Mesodermal cell (in vitro differentiated cells): ENCODE measurements at regions not wholly inside any gene's neighbourhood (a gene's known extent, or its start where the extent isn't known, plus 50 kb on each side); places are given as distances from the start of the nearest gene placed in this dataset.
A peak's percentile ranks its signal among the peaks of the same experiment; 100 is the strongest.
"Not testable (repeated sequence)": the region's sequence is repeated elsewhere in the genome, so short reads cannot be mapped to it uniquely, and the experiment has no call there.

ENCODE experiments used
- H3K27ac ChIP-seq: 2 replicates; pipeline ENCODE4 v1.7.0; 2013; ENCODE audit warnings: mild to moderate bottlenecking, low read depth, low read length, moderate library complexity; ENCODE audit not compliant: severe bottlenecking
- H3K36me3 ChIP-seq: 2 replicates; pipeline ENCODE4 v1.7.1; 2013; ENCODE audit warnings: mild to moderate bottlenecking, low read length, moderate library complexity; ENCODE audit not compliant: control insufficient read depth, insufficient read depth
- H3K4me1 ChIP-seq: one replicate; pipeline ENCODE4 v1.7.1; 2013; ENCODE audit warnings: mild to moderate bottlenecking, low read length; ENCODE audit not compliant: insufficient read depth, control insufficient read depth, poor library complexity, severe bottlenecking
- H3K4me3 ChIP-seq: 2 replicates; pipeline ENCODE4 v1.7.0; 2013; ENCODE audit warnings: low read length, control low read depth, mild to moderate bottlenecking; ENCODE audit not compliant: insufficient read depth, poor library complexity, severe bottlenecking; ENCODE audit errors: extremely low read depth
- H3K9me3 ChIP-seq: 2 replicates; pipeline ENCODE4 v1.7.1; 2013; ENCODE audit warnings: mild to moderate bottlenecking, low read length, moderate library complexity; ENCODE audit not compliant: control insufficient read depth
- whole genome bisulfite sequencing, 2 experiments: methylation state at CpG; one replicate each; pipeline ENCODE4 v1.1.5; 2013; ENCODE audit warnings: missing lambda C conversion rate in 2 of 2; ENCODE audit not compliant: insufficient coverage in 2 of 2; 5-methylcytosine and 5-hydroxymethylcytosine counted together

GRCh38 chr18:21963336-21963735, 206.1 kb upstream of the GATA6 start:
- no peaks in the 10 kb centered on the region for H3K4me1 ChIP-seq
- no peaks in the 10 kb centered on the region for H3K9me3 ChIP-seq
- no peaks in the 10 kb centered on the region for H3K36me3 ChIP-seq
- H3K4me3 ChIP-seq, result no peak overlapping the region
- no peak overlapping the region for H3K27ac ChIP-seq
- WGBS, 2 experiments, result 95 to 100% methylated on average over 1 to 5 of the region's 5 CpGs

- WGBS, 2 experiments, result 95 to 97% methylated on average over 4 of the region's 4 CpGs
- Histone ChIP-seq H3K4me1 (no peaks in the 10 kb centered on the region), H3K27ac (no peak overlapping the region), H3K4me3 (no peak overlapping the region), H3K9me3 (no peaks in the 10 kb centered on the region), H3K36me3 (no peaks in the 10 kb centered on the region)
Measured at GRCh38 chr18:21968338-21968737, 201.1 kb upstream of the GATA6 start.

GRCh38 chr18:21972281-21972680, 197.1 kb upstream of the GATA6 start:
- Histone ChIP-seq H3K4me1 (no peaks in the 10 kb centered on the region), H3K4me3 (no peak overlapping the region), H3K36me3 (no peaks in the 10 kb centered on the region), H3K9me3 (no peaks in the 10 kb centered on the region), H3K27ac (no peak overlapping the region)
- WGBS, 2 experiments, result 50 to 80% methylated on average over 1 of the region's 7 CpGs

- WGBS, 2 experiments, result 80% methylated on average over 1 of the region's 1 CpG; no CpG with 5 or more reads in 1 of the 2 experiments
- H3K9me3 ChIP-seq, H3K4me3 ChIP-seq: not testable (repeated sequence)
Measured at GRCh38 chr18:21975954-21976353, 193.4 kb upstream of the GATA6 start.

GRCh38 chr18:21978546-21979170, 190.7 kb upstream of the GATA6 start:
- Histone ChIP-seq H3K4me3 (no peak overlapping the region), H3K9me3 (no peaks in the 10 kb centered on the region), H3K36me3 (no peaks in the 10 kb centered on the region), H3K4me1 (peaks cover 8% of the 10 kb centered on the region), H3K27ac (peak overlapping the region; percentile 77)
- 52% methylated on average over 5 of the region's 13 CpGs for WGBS, 2 experiments

More at GRCh38 chr18:21975954-21976353, 193.4 kb upstream of the GATA6 start:
- not testable (repeated sequence) for H3K4me1 ChIP-seq, H3K27ac ChIP-seq, H3K36me3 ChIP-seq

- WGBS, 2 experiments, result 22 to 55% methylated on average over 3 to 4 of the region's 4 CpGs
- Histone ChIP-seq H3K27ac (peak overlapping the region; percentile 77), H3K4me3 (no peak overlapping the region), H3K9me3 (no peaks in the 10 kb centered on the region), H3K4me1 (peaks cover 8% of the 10 kb centered on the region), H3K36me3 (no peaks in the 10 kb centered on the region)
Measured at GRCh38 chr18:21979171-21979560, 190.2 kb upstream of the GATA6 start.

GRCh38 chr18:21979759-21980158, 189.6 kb upstream of the GATA6 start:
- 67 to 100% methylated on average over 1 of the region's 1 CpG for WGBS, 2 experiments
- H3K27ac ChIP-seq, result peak overlapping the region; percentile 69
- no peaks in the 10 kb centered on the region for H3K9me3 ChIP-seq
- peaks cover 8% of the 10 kb centered on the region for H3K4me1 ChIP-seq
- H3K4me3 ChIP-seq, result no peak overlapping the region
- H3K36me3 ChIP-seq, result no peaks in the 10 kb centered on the region

GRCh38 chr18:21980744-21981143, 188.6 kb upstream of the GATA6 start:
- no peak overlapping the region for H3K4me3 ChIP-seq
- H3K9me3 ChIP-seq, result no peaks in the 10 kb centered on the region
- H3K27ac ChIP-seq, result peak overlapping the region; percentile 63
- H3K4me1 ChIP-seq, result peaks cover 8% of the 10 kb centered on the region
- H3K36me3 ChIP-seq, result no peaks in the 10 kb centered on the region
- WGBS, 2 experiments, result 51 to 75% methylated on average over 4 of the region's 5 CpGs

GRCh38 chr18:21981489-21981888, 187.9 kb upstream of the GATA6 start:
- H3K36me3 ChIP-seq, H3K9me3 ChIP-seq, H3K4me1 ChIP-seq, H3K4me3 ChIP-seq: not testable (repeated sequence)
- peak overlapping the region; percentile 63 for H3K27ac ChIP-seq
- 79 to 88% methylated on average over 8 to 9 of the region's 11 CpGs for WGBS, 2 experiments

- H3K36me3 ChIP-seq, result no peaks in the 10 kb centered on the region
- peaks cover 12% of the 10 kb centered on the region for H3K4me1 ChIP-seq
- WGBS, 2 experiments, result 17% methylated on average over 1 of the region's 1 CpG; no CpG with 5 or more reads in 1 of the 2 experiments
- H3K27ac ChIP-seq, result peak overlapping the region; percentile 91
- no peak overlapping the region for H3K4me3 ChIP-seq
- H3K9me3 ChIP-seq, result no peaks in the 10 kb centered on the region
Measured at GRCh38 chr18:21991081-21991534, 178.3 kb upstream of the GATA6 start.

- 72 to 76% methylated on average over 4 of the region's 6 CpGs for WGBS, 2 experiments
- peak overlapping the region; percentile 91 for H3K27ac ChIP-seq
- no peaks in the 10 kb centered on the region for H3K36me3 ChIP-seq
- peaks cover 12% of the 10 kb centered on the region for H3K4me1 ChIP-seq
- no peak overlapping the region for H3K4me3 ChIP-seq
- H3K9me3 ChIP-seq, result no peaks in the 10 kb centered on the region
Measured at GRCh38 chr18:21991886-21992285, 177.5 kb upstream of the GATA6 start.
